H1 (cell line): ENCODE measurements at regions not wholly inside any gene's neighbourhood (a gene's known extent, or its start where the extent isn't known, plus 50 kb on each side); places are given as distances from the start of the nearest gene placed in this dataset.

Experiments used
- CTCF ChIA-PET: fragments of 300-600 bp; sonication (Branson Sonifier 250); formaldehyde crosslinking; loops from one replicate; lab custom pipeline; 2021; ENCODE audit not compliant: partially characterized antibody; lab: Charles Lee
- POLR2A ChIA-PET: fragments of 300-600 bp; sonication (Branson Sonifier 250); formaldehyde crosslinking; loops from one replicate; lab custom pipeline; 2021; ENCODE audit warnings: inconsistent platforms; ENCODE audit not compliant: partially characterized antibody; lab: Charles Lee
- DNase-seq, 2 experiments: peaks; one replicate each; pipeline versions ENCODE4 v3.0.0 to v3.0.0-alpha.2; 2010 to 2022; ENCODE audit warnings: low spot score in 2 of 2, low read depth in 1 of 2, mixed read lengths in 1 of 2
- FAIRE-seq: peaks from 2 replicates; lab custom pipeline; 2011; peaks lifted over from hg19 to GRCh38; lab: Jason Lieb, UNC
- H2AFZ ChIP-seq: 2 replicates; pipeline ENCODE4 v1.8.1; 2012; ENCODE audit warnings: low read length, inconsistent platforms
- H2AK5ac ChIP-seq: 2 replicates; pipeline ENCODE4 v1.6.1; 2013; ENCODE audit warnings: low read depth, low read length
- H2BK120ac ChIP-seq: replicated peaks from 2 replicates; pipeline ENCODE3; 2013; ENCODE audit warnings: low read depth, low read length, inconsistent platforms
- H2BK12ac ChIP-seq: 2 replicates; pipeline ENCODE4 v1.6.1; 2013; ENCODE audit warnings: low read depth, low read length
- H2BK15ac ChIP-seq: 2 replicates; pipeline ENCODE4 v1.6.1; 2013; ENCODE audit warnings: low read length
- H2BK20ac ChIP-seq: 2 replicates; pipeline ENCODE4 v1.6.1; 2013; ENCODE audit warnings: low read length
- H2BK5ac ChIP-seq: 2 replicates; pipeline ENCODE4 v1.6.1; 2013; ENCODE audit warnings: low read depth, low read length
- H3K14ac ChIP-seq: 2 replicates; pipeline ENCODE4 v1.6.1; 2013; ENCODE audit warnings: inconsistent platforms; ENCODE audit not compliant: insufficient read length
- H3K18ac ChIP-seq: 2 replicates; pipeline ENCODE4 v1.6.1; 2013; ENCODE audit warnings: low read length; ENCODE audit errors: extremely low read depth
- H3K23ac ChIP-seq: 2 replicates; pipeline ENCODE4 v1.6.1; 2013; ENCODE audit warnings: inconsistent platforms; ENCODE audit not compliant: insufficient read length
- H3K23me2 ChIP-seq: 2 replicates; pipeline ENCODE4 v1.6.1; 2013; ENCODE audit warnings: low read depth, low read length
- H3K27ac ChIP-seq: 2 replicates; pipeline ENCODE4 v1.6.1; 2011; ENCODE audit warnings: low read depth, low read length, inconsistent platforms
- H3K27me3 ChIP-seq, 4 experiments: replicated peaks in 1 of 4; 1 replicate in 1 of 4; 2 replicates in 3 of 4; pipeline versions ENCODE4 v1.6.1 to v1.8.1; 2011 to 2013; ENCODE audit warnings: low read length in 3 of 4, mild to moderate bottlenecking in 3 of 4, inconsistent platforms in 2 of 4, mixed read lengths in 2 of 4, moderate library complexity in 1 of 4; ENCODE audit not compliant: control insufficient read depth in 3 of 4, insufficient read depth in 3 of 4; ENCODE audit errors: extremely low read depth in 1 of 4
- H3K36me3 ChIP-seq, 4 experiments: 2 replicates each; pipeline versions ENCODE4 v1.6.1 to v1.8.1; 2011 to 2013; ENCODE audit warnings: mild to moderate bottlenecking in 4 of 4, low read length in 3 of 4, moderate library complexity in 2 of 4, control low read depth in 1 of 4, inconsistent platforms in 1 of 4; ENCODE audit not compliant: insufficient read depth in 4 of 4, control insufficient read depth in 2 of 4
- H3K4ac ChIP-seq: replicated peaks from 2 replicates; pipeline ENCODE3; 2013; ENCODE audit warnings: low read length, low read depth, mixed read lengths, inconsistent platforms; ENCODE audit not compliant: insufficient read length
- H3K4me1 ChIP-seq, 4 experiments: replicated peaks in 1 of 4; 1 replicate in 1 of 4; 2 replicates in 3 of 4; pipeline versions ENCODE4 v1.6.1 to v1.8.1; 2011 to 2013; ENCODE audit warnings: low read length in 3 of 4, inconsistent platforms in 2 of 4, mixed read lengths in 1 of 4; ENCODE audit not compliant: insufficient read depth in 4 of 4, control insufficient read depth in 3 of 4
- H3K4me2 ChIP-seq, 2 experiments: 2 replicates each; pipeline versions ENCODE4 v1.6.1 to v1.8.1; 2011 to 2013; ENCODE audit warnings: low read depth in 2 of 2, low read length in 2 of 2, control low read depth in 1 of 2, inconsistent platforms in 1 of 2, mild to moderate bottlenecking in 1 of 2; ENCODE audit not compliant: insufficient read depth in 1 of 2
- H3K4me3 ChIP-seq, 4 experiments: fragments of 200-600, 300-600 bp in 1 of 4; sonication (generic), shearing (Covaris generic), sonication (Bioruptor Twin) in 1 of 4; 2 replicates each; pipeline versions ENCODE4 v1.5.1 to v1.8.1; 2011 to 2016; ENCODE audit warnings: low read length in 4 of 4, low read depth in 3 of 4, control low read depth in 2 of 4, inconsistent platforms in 2 of 4, mild to moderate bottlenecking in 2 of 4, mixed read lengths in 1 of 4, moderate library complexity in 1 of 4; ENCODE audit not compliant: insufficient read depth in 2 of 4; ENCODE audit errors: extremely low read depth in 1 of 4
- H3K56ac ChIP-seq: replicated peaks from 2 replicates; pipeline ENCODE3; 2013; ENCODE audit warnings: low read depth, mild to moderate bottlenecking, mixed read lengths, low read length, inconsistent platforms; ENCODE audit not compliant: insufficient read length
- H3K79me1 ChIP-seq: 2 replicates; pipeline ENCODE4 v1.6.1; 2013; ENCODE audit warnings: low read depth, low read length, control low read depth
- H3K79me2 ChIP-seq, 2 experiments: 2 replicates each; pipeline versions ENCODE4 v1.6.1 to v1.8.1; 2012 to 2013; ENCODE audit warnings: low read length in 2 of 2, mild to moderate bottlenecking in 2 of 2, inconsistent platforms in 1 of 2; ENCODE audit not compliant: insufficient read depth in 2 of 2, control insufficient read depth in 1 of 2
- H3K9ac ChIP-seq, 4 experiments: replicated peaks in 1 of 4; 1 replicate in 1 of 4; 2 replicates in 3 of 4; pipeline versions ENCODE4 v1.6.1 to v1.8.1; 2011 to 2013; ENCODE audit warnings: low read depth in 3 of 4, low read length in 3 of 4, control low read depth in 2 of 4, mild to moderate bottlenecking in 2 of 4, moderate library complexity in 2 of 4, inconsistent platforms in 1 of 4; ENCODE audit errors: extremely low read depth in 1 of 4
- H3K9me3 ChIP-seq, 2 experiments: 2 replicates each; pipeline versions ENCODE4 v1.6.1 to v1.8.1; 2012 to 2013; ENCODE audit warnings: mild to moderate bottlenecking in 2 of 2, moderate library complexity in 2 of 2, control low read depth in 1 of 2, inconsistent platforms in 1 of 2, low read depth in 1 of 2, low read length in 1 of 2, mixed read lengths in 1 of 2; ENCODE audit not compliant: insufficient read depth in 2 of 2
- H4K20me1 ChIP-seq, 2 experiments: replicated peaks in 1 of 2; 2 replicates each; pipeline versions ENCODE3 to v1.8.1; 2011 to 2013; ENCODE audit warnings: inconsistent platforms in 2 of 2, low read length in 2 of 2, mild to moderate bottlenecking in 1 of 2; ENCODE audit not compliant: insufficient read depth in 2 of 2, control insufficient read depth in 1 of 2
- H4K5ac ChIP-seq: 2 replicates; pipeline ENCODE4 v1.6.1; 2013; ENCODE audit warnings: low read length, low read depth, mixed read lengths, inconsistent platforms; ENCODE audit not compliant: insufficient read length
- H4K8ac ChIP-seq: 2 replicates; pipeline ENCODE4 v1.8.0; 2013; ENCODE audit warnings: mild to moderate bottlenecking, moderate library complexity, low read length, inconsistent platforms; ENCODE audit not compliant: insufficient read depth; ENCODE audit errors: extremely low read depth
- H4K91ac ChIP-seq: replicated peaks from 2 replicates; pipeline ENCODE3; 2013; ENCODE audit warnings: low read length, mixed read lengths, inconsistent platforms; ENCODE audit not compliant: insufficient read length
- CHD2 ChIP-seq: IDR thresholded peaks from 2 replicates; pipeline ENCODE4 v1.6.1; 2012; ENCODE audit warnings: low read length, improper control_type of control experiment
- GTF2F1 ChIP-seq: IDR thresholded peaks from 2 replicates; pipeline ENCODE4 v1.6.1; 2012; ENCODE audit warnings: low read depth, low read length, improper control_type of control experiment, borderline replicate concordance
- JUN ChIP-seq: IDR thresholded peaks from 2 replicates; pipeline ENCODE4 v1.6.1; 2011; ENCODE audit warnings: low read depth, mild to moderate bottlenecking, improper control_type of control experiment, low read length
- MAX ChIP-seq: IDR thresholded peaks from 2 replicates; pipeline ENCODE4 v1.6.1; 2012; ENCODE audit warnings: inconsistent platforms
- RFX5 ChIP-seq: IDR thresholded peaks from 2 replicates; pipeline ENCODE4 v1.6.1; 2011; ENCODE audit warnings: low read depth, low read length, improper control_type of control experiment, borderline replicate concordance
- RXRA ChIP-seq: IDR thresholded peaks from 2 replicates; pipeline ENCODE4 v1.6.1; 2011; ENCODE audit warnings: low read depth, mild to moderate bottlenecking, low read length, moderate library complexity; ENCODE audit not compliant: insufficient read depth
- SRF ChIP-seq: IDR thresholded peaks from 2 replicates; pipeline ENCODE4 v1.6.1; 2011; ENCODE audit warnings: mild to moderate bottlenecking, low read depth, low read length, moderate library complexity
- WGBS, 2 experiments: shearing (Covaris generic) in 1 of 2; methylation state at CpG; one replicate each; pipeline versions ENCODE4 v1.1.6 to v1.1.7; 2013 to 2015; ENCODE audit warnings: low lambda C conversion rate in 2 of 2, mixed read lengths in 2 of 2, inconsistent platforms in 1 of 2, low coverage in 1 of 2, missing lambda C conversion rate in 1 of 2; ENCODE audit not compliant: insufficient replicate concordance in 2 of 2, insufficient coverage in 1 of 2, insufficient read length in 1 of 2; ENCODE audit errors: extremely low coverage in 1 of 2, missing lambda C conversion rate in 1 of 2; 5-methylcytosine and 5-hydroxymethylcytosine counted together

GRCh38 chr10:130844310-130844709, 467.2 kb downstream of the TCERG1L start:
- Histone ChIP-seq H3K27me3 (no peaks in the 10 kb centered on the region), H3K56ac (no peak overlapping the region), H2BK12ac (no peak overlapping the region), H3K4ac (no peak overlapping the region), H3K79me2 (no peaks in the 10 kb centered on the region), H3K9ac (no peak overlapping the region), H3K18ac (no peak overlapping the region), H3K23me2 (no peaks in the 10 kb centered on the region), H4K5ac (no peak overlapping the region), H2BK5ac (no peak overlapping the region), H4K91ac (no peak overlapping the region), H3K79me1 (no peaks in the 10 kb centered on the region), H3K4me2 (no peak overlapping the region), H2AK5ac (no peak overlapping the region), H3K9me3 (no peaks in the 10 kb centered on the region), H3K4me3 (no peak overlapping the region), H2BK15ac (no peak overlapping the region), H2BK20ac (no peak overlapping the region), H4K8ac (no peak overlapping the region), H3K14ac (no peak overlapping the region), H3K4me1 (peaks cover 0 to 7% (median 1%) of the 10 kb centered on the region in 4 experiments; a peak in 3 of 7 replicates), H3K36me3 (no peaks in the 10 kb centered on the region), H3K27ac (no peak overlapping the region), H3K23ac (no peak overlapping the region), H2AFZ (0 out of 2 replicates have a peak overlapping the region, but pooled peaks have one; percentile 88), H2BK120ac (no peak overlapping the region), H4K20me1 (no peaks in the 10 kb centered on the region)
- DNase-seq (no peak), FAIRE-seq (no peak)
- ChIA-PET POLR2A (no interaction called here), CTCF (interaction anchor here (0.6 kb wide), 1 partner anchor 988 kb away, joined by 3 read pairs; no protein-coding TSS in a partner anchor)
- WGBS, 2 experiments, result 73% methylated on average over 7 of the region's 7 CpGs; no CpG with 5 or more reads in 1 of the 2 experiments
- no peak for TF ChIP-seq RFX5
- no peak for TF ChIP-seq GTF2F1
- no peak for TF ChIP-seq SRF
- no peak for TF ChIP-seq JUN
- TF ChIP-seq RXRA, result no peak
- no peak for TF ChIP-seq MAX
- TF ChIP-seq CHD2, result no peak
